ENCODE measurements at regions not wholly inside any gene's neighbourhood (a gene's known extent, or its start where the extent isn't known, plus 50 kb on each side); places are given as distances from the start of the nearest gene placed in this dataset.

DNA sequence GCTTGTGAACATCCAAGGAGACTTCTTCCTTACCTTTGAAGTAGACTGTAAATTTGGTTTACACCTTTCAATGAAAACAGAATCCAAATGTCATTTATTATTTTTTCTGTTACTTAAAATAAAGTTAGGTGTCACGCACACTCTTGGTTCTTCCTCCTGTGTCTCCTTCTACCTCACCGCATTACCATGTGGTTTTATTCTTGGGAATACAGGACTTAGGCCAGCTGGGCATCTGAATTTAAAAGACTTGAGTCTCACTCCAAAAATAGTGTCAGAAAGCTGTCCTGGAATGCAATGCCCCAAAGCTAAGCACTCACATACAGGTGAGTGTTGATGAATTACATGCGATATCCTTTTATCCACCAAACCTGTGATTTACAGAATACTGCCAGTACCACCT is 66.4 kb downstream of the MAF start:
- TF ChIP-seq, protein P1, sequence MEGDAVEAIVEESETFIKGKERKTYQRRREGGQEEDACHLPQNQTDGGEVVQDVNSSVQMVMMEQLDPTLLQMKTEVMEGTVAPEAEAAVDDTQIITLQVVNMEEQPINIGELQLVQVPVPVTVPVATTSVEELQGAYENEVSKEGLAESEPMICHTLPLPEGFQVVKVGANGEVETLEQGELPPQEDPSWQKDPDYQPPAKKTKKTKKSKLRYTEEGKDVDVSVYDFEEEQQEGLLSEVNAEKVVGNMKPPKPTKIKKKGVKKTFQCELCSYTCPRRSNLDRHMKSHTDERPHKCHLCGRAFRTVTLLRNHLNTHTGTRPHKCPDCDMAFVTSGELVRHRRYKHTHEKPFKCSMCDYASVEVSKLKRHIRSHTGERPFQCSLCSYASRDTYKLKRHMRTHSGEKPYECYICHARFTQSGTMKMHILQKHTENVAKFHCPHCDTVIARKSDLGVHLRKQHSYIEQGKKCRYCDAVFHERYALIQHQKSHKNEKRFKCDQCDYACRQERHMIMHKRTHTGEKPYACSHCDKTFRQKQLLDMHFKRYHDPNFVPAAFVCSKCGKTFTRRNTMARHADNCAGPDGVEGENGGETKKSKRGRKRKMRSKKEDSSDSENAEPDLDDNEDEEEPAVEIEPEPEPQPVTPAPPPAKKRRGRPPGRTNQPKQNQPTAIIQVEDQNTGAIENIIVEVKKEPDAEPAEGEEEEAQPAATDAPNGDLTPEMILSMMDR (IDR thresholded peaks at IDR 0.05; ENCODE audit: control extremely low read depth, extremely low read depth, low read depth, missing control alignments) = no peak
- ChIA-PET POLR2A (no interaction called here), CTCF (no interaction called here)
- DNase-seq (ENCODE audit: extremely low spot score) = no peak

DNA sequence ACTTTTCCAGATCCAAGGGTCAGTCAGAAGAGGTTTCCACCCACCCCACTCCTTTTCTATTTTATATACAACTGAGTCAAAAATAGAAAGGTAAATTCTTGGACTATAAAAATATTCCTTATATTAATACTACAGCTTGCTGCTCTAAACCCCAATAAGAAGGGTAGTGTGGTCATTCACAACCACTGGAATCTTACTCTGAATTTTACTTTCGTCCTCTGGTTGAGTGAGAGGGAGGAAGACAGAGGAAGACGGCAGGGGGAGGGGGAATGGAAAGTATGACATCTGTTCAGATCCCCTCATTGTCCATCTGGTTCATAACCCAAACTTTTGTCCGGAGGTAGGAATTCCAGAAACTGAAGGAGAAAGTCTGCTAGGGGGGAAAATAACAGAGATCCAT is 67.2 kb downstream of the MAF start:
- DNase-seq (ENCODE audit: extremely low spot score) = no peak
- TF ChIP-seq, protein P1 (IDR thresholded peaks at IDR 0.05; ENCODE audit: control extremely low read depth, extremely low read depth, low read depth, missing control alignments) = no peak
- ChIA-PET CTCF (no interaction called here), POLR2A (no interaction called here)

DNA sequence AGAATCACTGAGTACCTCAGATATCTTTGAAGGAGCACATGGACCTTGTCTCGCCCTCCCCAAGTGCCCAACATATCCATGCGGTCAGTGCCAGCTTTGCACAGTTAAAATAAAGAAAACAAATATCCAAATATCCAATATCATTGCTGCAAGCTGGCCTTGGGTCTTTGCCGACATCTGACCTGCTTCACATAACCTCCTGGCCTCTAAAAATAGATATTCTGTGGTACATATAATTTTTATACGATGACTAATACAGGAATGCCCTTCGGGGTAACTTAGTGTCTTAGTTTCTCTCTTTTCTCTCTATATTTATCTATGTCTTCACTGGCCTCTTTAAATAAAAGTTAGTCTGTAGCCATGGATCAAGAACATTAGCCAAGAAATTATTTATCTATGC is 67.8 kb downstream of the MAF start:
- TF ChIP-seq, protein P1 (IDR thresholded peaks at IDR 0.05; ENCODE audit: control extremely low read depth, extremely low read depth, low read depth, missing control alignments) = no peak
- no peak for DNase-seq (ENCODE audit: extremely low spot score)
- POLR2A ChIA-PET = no interaction called here
- CTCF ChIA-PET = no interaction called here

DNA sequence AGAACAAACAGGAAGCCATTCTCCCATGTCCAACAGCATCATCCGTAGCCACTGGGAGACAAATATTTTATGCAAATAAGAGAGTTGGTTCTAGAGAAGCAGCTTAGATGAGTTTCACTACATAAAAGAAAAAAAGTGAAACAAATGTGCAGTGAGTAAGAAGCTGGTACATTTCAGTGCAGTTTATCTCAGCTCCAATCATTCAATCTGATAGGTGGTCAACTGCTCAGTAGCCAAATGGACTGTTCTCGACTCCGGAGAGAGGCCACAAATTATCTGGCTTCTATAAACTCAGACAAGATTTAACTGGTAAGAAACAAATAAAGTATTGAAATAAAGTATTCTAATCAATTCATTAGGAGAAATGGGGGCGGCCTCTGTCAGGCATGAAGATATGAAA is 68.3 kb downstream of the MAF start:
- CTCF ChIA-PET = interaction anchor here (0.9 kb wide), 1 partner anchor 16 kb away, joined by 3 read pairs; no protein-coding TSS in a partner anchor
- TF ChIP-seq, protein P1 (IDR thresholded peaks at IDR 0.05; ENCODE audit: control extremely low read depth, extremely low read depth, low read depth, missing control alignments) = no peak
- DNase-seq (ENCODE audit: extremely low spot score) = no peak
- POLR2A ChIA-PET = no interaction called here

- POLR2A ChIA-PET = no interaction called here
- CTCF ChIA-PET = interaction anchor here (0.6 kb wide), 1 partner anchor 18 kb away, joined by 3 read pairs; no protein-coding TSS in a partner anchor
- TF ChIP-seq, protein P1 (IDR thresholded peaks at IDR 0.05; ENCODE audit: control extremely low read depth, extremely low read depth, low read depth, missing control alignments) = no peak
- no peak for DNase-seq (ENCODE audit: extremely low spot score)
Measured at GRCh38 chr16:79528338-79528737, 72.2 kb downstream of the MAF start.

GRCh38 chr16:79523971-79524370 is 76.6 kb downstream of the MAF start:
- ChIA-PET CTCF (no interaction called here), POLR2A (no interaction called here)
- TF ChIP-seq, protein P1 (IDR thresholded peaks at IDR 0.05; ENCODE audit: control extremely low read depth, extremely low read depth, low read depth, missing control alignments) = no peak
- no peak for DNase-seq (ENCODE audit: extremely low spot score)

- ChIA-PET CTCF (no interaction called here), POLR2A (no interaction called here)
- DNase-seq (ENCODE audit: extremely low spot score) = no peak
- TF ChIP-seq, protein P1 (IDR thresholded peaks at IDR 0.05; ENCODE audit: control extremely low read depth, extremely low read depth, low read depth, missing control alignments) = no peak
Measured at GRCh38 chr16:79519448-79519847, 81.1 kb downstream of the MAF start.
